Heart left ventricle (tissue), 16 donors: ENCODE measurements at regions not wholly inside any gene's neighbourhood (a gene's known extent, or its start where the extent isn't known, plus 50 kb on each side); places are given as distances from the start of the nearest gene placed in this dataset.

ENCODE experiments used
- ATAC-seq, 4 donors: fragments of 200-7000 bp; cut with Tn5 transposase; one replicate each; pipeline ENCODE4 v1.9.1; 2020 to 2022; ENCODE audit warnings: moderate library complexity in 4 of 4, mild to moderate bottlenecking in 3 of 4, moderate number of reproducible peaks in 1 of 4
- DNase-seq, 5 donors: peaks; one replicate each; pipeline ENCODE4 v3.0.0-alpha.2; 2020
- H3K27ac ChIP-seq, 12 donors: fragments of 200-600 bp; sonication (generic) in 4 of 12; one replicate each; pipeline versions ENCODE4 v1.5.0 to v1.8.0; 2016 to 2022; ENCODE audit warnings: mild to moderate bottlenecking in 2 of 12
- H3K27me3 ChIP-seq, 9 donors: fragments of 200-600 bp; sonication (generic) in 2 of 9; one replicate each; pipeline versions ENCODE4 v1.5.1 to v1.8.0; 2016 to 2022; ENCODE audit warnings: mild to moderate bottlenecking in 3 of 9
- H3K36me3 ChIP-seq, 9 donors: fragments of 200-600 bp; sonication (generic) in 2 of 9; one replicate each; pipeline versions ENCODE4 v1.5.0 to v1.8.0; 2018 to 2022; ENCODE audit warnings: mild to moderate bottlenecking in 2 of 9
- H3K4me1 ChIP-seq, 12 donors: fragments of 200-600 bp; sonication (generic) in 4 of 12; one replicate each; pipeline versions ENCODE4 v1.5.0 to v1.8.0; 2016 to 2022; ENCODE audit warnings: mild to moderate bottlenecking in 3 of 12
- H3K4me3 ChIP-seq, 12 donors: fragments of 200-600 bp; sonication (generic) in 4 of 12; one replicate each; pipeline versions ENCODE4 v1.5.0 to v1.8.0; 2017 to 2022; ENCODE audit warnings: mild to moderate bottlenecking in 9 of 12, moderate library complexity in 4 of 12
- H3K9me3 ChIP-seq, 12 donors: fragments of 200-600 bp; sonication (generic) in 4 of 12; one replicate each; pipeline versions ENCODE4 v1.5.0 to v1.8.0; 2016 to 2022; ENCODE audit warnings: mild to moderate bottlenecking in 1 of 12
- CTCF ChIP-seq, 12 donors: fragments of 200-600 bp; sonication (generic) in 4 of 12; IDR thresholded peaks; one replicate each; pipeline versions ENCODE4 v1.5.0 to v1.8.0; 2018 to 2022; ENCODE audit warnings: antibody characterized with exemption in 12 of 12, mild to moderate bottlenecking in 5 of 12
- POLR2A ChIP-seq, 2 donors: fragments of 450-650 bp; IDR thresholded peaks; one replicate each; pipeline ENCODE4 v1.6.1; 2017; ENCODE audit warnings: antibody characterized with exemption in 2 of 2, mild to moderate bottlenecking in 2 of 2, moderate library complexity in 2 of 2
- WGBS, 4 donors: extraction: QIAGEN DNeasy Blood & Tissue Kit in 2 of 4; methylation state at CpG; one replicate each; pipeline versions ENCODE4 v1.1.5 to v1.1.7; 2013 to 2018; 5-methylcytosine and 5-hydroxymethylcytosine counted together
- intact Hi-C, 10 donors: fragments of 100-400 bp; cut with DNase I; formaldehyde crosslinking; loops; one replicate each; pipeline versions ENCODE4 v1.11.1 to v1.14.2; 2022
- donor health status: ischemic (EF 13 %, LVEDD 7.1; RV severe dilation, severe dysfunction).
- donor health status: healthy with polysubstance abuse.
- donor health status: DM: no; HTN: yes; CAD: no.
- donor health status: DM: no; HTN: no; CAD: no.
- donor health status: ischemic (EF 25% LVEDD 6.9; RV normal size, moderate dysfunction).
- donor health status: ischemic (EF 25% LVEDD 5.7; RV mildly dilated, moderate dysfunction).
- donor health status: healthy.
- donor health status: DM: yes; HTN: yes; CAD: no.
- donor health status: ischemic (EF 35%, LVEDD 5.7; RV mildly dilated, moderate dysfunction).
- donor health status: nonischemic (EF 11% LVEDD 7.7; RV severe dilation, severe dysfunction).
- donor health status: DM: yes; HTN: yes; CAD: no.
- donor health status: PGD.
- donor health status: ischemic (EF 29% LVEDD 5.4; RV normal size, mild dysfunction).
- donor health status: nonischemic (EF 23%, LVEDD 6.1; RV moderate dilation, normal function).

- intact Hi-C loops = no loop called here
- ATAC-seq = peak in 2 of 4 donors; percentile 34 to 41
- WGBS, 4 donors = 17 to 44% (median 25%) methylated on average over 1 to 4 of the region's 4 CpGs
- DNase-seq = peak in 1 of 5 donors; percentile 22
- H3K9me3 ChIP-seq = no peaks in the 10 kb centered on the region
- H3K4me1 ChIP-seq = no peaks in the 10 kb centered on the region
- TF ChIP-seq CTCF (IDR thresholded peaks at IDR 0.05) = no peak
- no peak for TF ChIP-seq POLR2A (IDR thresholded peaks at IDR 0.05)
- no peak overlapping the region for H3K4me3 ChIP-seq
- no peaks in the 10 kb centered on the region for H3K27me3 ChIP-seq
- H3K36me3 ChIP-seq = no peaks in the 10 kb centered on the region
- H3K27ac ChIP-seq = no peak overlapping the region
Observed at GRCh38 chr5:13553896-13554295, 390.6 kb downstream of the DNAH5 start.

- no peak for TF ChIP-seq POLR2A (IDR thresholded peaks at IDR 0.05)
- no peak for TF ChIP-seq CTCF (IDR thresholded peaks at IDR 0.05)
Observed at GRCh38 chr5:13552361-13552760, 392.1 kb downstream of the DNAH5 start.

GRCh38 chr5:13551645-13552044 is 392.8 kb downstream of the DNAH5 start:
- 33 to 49% (median 36%) methylated on average over 2 of the region's 2 CpGs for WGBS, 4 donors
- no peak for ATAC-seq
- intact Hi-C loops = no loop called here
- TF ChIP-seq POLR2A (IDR thresholded peaks at IDR 0.05) = no peak
- no peak for TF ChIP-seq CTCF (IDR thresholded peaks at IDR 0.05)
- Histone ChIP-seq H3K4me1 (no peaks in the 10 kb centered on the region), H3K36me3 (no peaks in the 10 kb centered on the region), H3K27me3 (no peaks in the 10 kb centered on the region), H3K27ac (no peak overlapping the region), H3K9me3 (peaks cover 0 to 2% (median 0%) of the 10 kb centered on the region in 12 donors), H3K4me3 (no peak overlapping the region)
- no peak for DNase-seq

More at GRCh38 chr5:13552361-13552760, 392.1 kb downstream of the DNAH5 start:
- Histone ChIP-seq H3K4me1 (no peaks in the 10 kb centered on the region), H3K27me3 (no peaks in the 10 kb centered on the region), H3K9me3 (peaks cover 0 to 1% (median 0%) of the 10 kb centered on the region in 12 donors), H3K36me3 (no peaks in the 10 kb centered on the region), H3K4me3 (no peak overlapping the region), H3K27ac (no peak overlapping the region)
- intact Hi-C loops = no loop called here
- ATAC-seq = no peak
- WGBS, 4 donors = 11 to 28% (median 16%) methylated on average over 1 of the region's 1 CpG
- DNase-seq = no peak

GRCh38 chr5:13540168-13540750 is 404.2 kb downstream of the DNAH5 start:
- Histone ChIP-seq H3K4me1 (no peaks in the 10 kb centered on the region), H3K27me3 (no peaks in the 10 kb centered on the region), H3K4me3 (no peak overlapping the region), H3K9me3 (peaks cover 0 to 6% (median 0%) of the 10 kb centered on the region in 12 donors), H3K36me3 (no peaks in the 10 kb centered on the region), H3K27ac (no peak overlapping the region)
- WGBS, 4 donors = 56 to 62% (median 58%) methylated on average over 2 of the region's 2 CpGs
- no peak for TF ChIP-seq POLR2A (IDR thresholded peaks at IDR 0.05)
- no peak for TF ChIP-seq CTCF (IDR thresholded peaks at IDR 0.05)
- DNase-seq = no peak
- no peak for ATAC-seq
- intact Hi-C loops = no loop called here
